Retinal pigment epithelial cell (primary cell): ENCODE measurements at regions not wholly inside any gene's neighbourhood (a gene's known extent, or its start where the extent isn't known, plus 50 kb on each side); places are given as distances from the start of the nearest gene placed in this dataset.
"Not testable (repeated sequence)": the region's sequence is repeated elsewhere in the genome, so short reads cannot be mapped to it uniquely, and the experiment has no call there.

ENCODE experiments used
- DNase-seq: peaks from one replicate; pipeline ENCODE4 v3.0.0-alpha.2; 2010; ENCODE audit warnings: low read depth
- H3K4me3 ChIP-seq: 2 replicates; pipeline ENCODE4 v1.5.1; 2011; ENCODE audit warnings: mild to moderate bottlenecking, low read length, control low read depth, moderate library complexity
- CTCF ChIP-seq: conservative IDR thresholded peaks from 2 replicates; pipeline ENCODE4 v1.5.1; 2011; ENCODE audit warnings: low read depth, low read length, control low read depth, inconsistent platforms

GRCh38 chr5:99400571-99400970, 471.8 kb upstream of the CHD1 start:
- not testable (repeated sequence) for DNase-seq, H3K4me3 ChIP-seq

GRCh38 chr5:99398976-99399375, 470.2 kb upstream of the CHD1 start:
- DNase-seq = no peak
- H3K4me3 ChIP-seq = no peak overlapping the region
- TF ChIP-seq CTCF = no peak

GRCh38 chr5:99386406-99387077, 457.7 kb upstream of the CHD1 start:
- TF ChIP-seq CTCF = no peak
- DNase-seq = no peak
- H3K4me3 ChIP-seq = no peak overlapping the region

- TF ChIP-seq CTCF = no peak
- no peak for DNase-seq
- no peak overlapping the region for H3K4me3 ChIP-seq
Observed at GRCh38 chr5:99379187-99379586, 450.4 kb upstream of the CHD1 start.

GRCh38 chr5:99378443-99378842, 449.6 kb upstream of the CHD1 start:
- DNase-seq = no peak
- TF ChIP-seq CTCF = no peak
- H3K4me3 ChIP-seq = no peak overlapping the region

GRCh38 chr5:99369797-99370593, 441.2 kb upstream of the CHD1 start:
- no peak overlapping the region for H3K4me3 ChIP-seq
- TF ChIP-seq CTCF = no peak
- no peak for DNase-seq

- DNase-seq = no peak
- H3K4me3 ChIP-seq = no peak overlapping the region
- TF ChIP-seq CTCF = no peak
Observed at GRCh38 chr5:99368726-99369125, 439.9 kb upstream of the CHD1 start.
